Colon (tissue), 2 donors: ENCODE measurements at regions not wholly inside any gene's neighbourhood (a gene's known extent, or its start where the extent isn't known, plus 50 kb on each side); places are given as distances from the start of the nearest gene placed in this dataset.
"Not testable (repeated sequence)": the region's sequence is repeated elsewhere in the genome, so short reads cannot be mapped to it uniquely, and the experiment has no call there.

ENCODE experiments used
- FAIRE-seq: peaks from 2 replicates; lab custom pipeline; 2012; peaks lifted over from hg19 to GRCh38; lab: Jason Lieb, UNC
- donor health status: control.
- donor health status: control.

GRCh38 chr9:108444400-108445358, 411.1 kb downstream of the ACTL7B start:
- FAIRE-seq = no peak

GRCh38 chr9:108443741-108444140, 412.0 kb downstream of the ACTL7B start:
- no peak for FAIRE-seq

GRCh38 chr9:108443019-108443633, 412.7 kb downstream of the ACTL7B start:
- no peak for FAIRE-seq

GRCh38 chr9:108442627-108443018, 413.2 kb downstream of the ACTL7B start:
- no peak for FAIRE-seq

GRCh38 chr9:108441726-108442125, 414.1 kb downstream of the ACTL7B start:
- FAIRE-seq = no peak

GRCh38 chr9:108441251-108441650, 414.5 kb downstream of the ACTL7B start:
- no peak for FAIRE-seq

GRCh38 chr9:108439947-108440346, 415.8 kb downstream of the ACTL7B start:
- FAIRE-seq = no peak

GRCh38 chr9:108437656-108438055, 418.1 kb downstream of the ACTL7B start:
- FAIRE-seq = no peak

GRCh38 chr9:108436448-108436847, 419.3 kb downstream of the ACTL7B start:
- no peak for FAIRE-seq

GRCh38 chr9:108434502-108434901, 421.3 kb downstream of the ACTL7B start:
- FAIRE-seq = no peak

- FAIRE-seq = no peak
These were observed 421.8 kb downstream of the ACTL7B start for GRCh38 chr9:108434036-108434435.

GRCh38 chr9:108430655-108431054, 425.1 kb downstream of the ACTL7B start:
- no peak for FAIRE-seq

GRCh38 chr9:108427751-108428150, 428.0 kb downstream of the ACTL7B start:
- FAIRE-seq = no peak

GRCh38 chr9:108426421-108426940, 429.3 kb downstream of the ACTL7B start:
- not testable (repeated sequence) for FAIRE-seq

GRCh38 chr9:108423433-108423832, 432.4 kb downstream of the ACTL7B start:
- FAIRE-seq = no peak

- no peak for FAIRE-seq
These were observed 436.4 kb downstream of the ACTL7B start for GRCh38 chr9:108419379-108419778.

GRCh38 chr9:108417726-108418125, 438.1 kb downstream of the ACTL7B start:
- no peak for FAIRE-seq

GRCh38 chr9:108417312-108417711, 438.5 kb downstream of the ACTL7B start:
- FAIRE-seq = no peak

- FAIRE-seq = no peak
These were observed 439.5 kb downstream of the ACTL7B start for GRCh38 chr9:108416324-108416723.

- FAIRE-seq = no peak
These were observed 442.0 kb downstream of the ACTL7B start for GRCh38 chr9:108413809-108414208.

- FAIRE-seq = no peak
These were observed 443.0 kb downstream of the ACTL7B start for GRCh38 chr9:108412755-108413154.

- no peak for FAIRE-seq
These were observed 444.2 kb downstream of the ACTL7B start for GRCh38 chr9:108411632-108412031.

GRCh38 chr9:108410161-108410560, 445.6 kb downstream of the ACTL7B start:
- peak; percentile 43 for FAIRE-seq
